Head of caudate nucleus (tissue), 42 donors: ENCODE measurements at regions not wholly inside any gene's neighbourhood (a gene's known extent, or its start where the extent isn't known, plus 50 kb on each side); places are given as distances from the start of the nearest gene placed in this dataset.
"Not testable (repeated sequence)": the region's sequence is repeated elsewhere in the genome, so short reads cannot be mapped to it uniquely, and the experiment has no call there.

Experiments used
- DNase-seq, 42 donors: peaks; one replicate each; pipeline versions ENCODE4 v3.0.0 to v3.0.0-alpha.2; 2020 to 2021; ENCODE audit warnings: mixed read lengths in 7 of 42
- intact Hi-C: fragments of 100-400 bp; cut with DNase I; formaldehyde crosslinking; loops from one replicate; pipeline ENCODE4 v1.15.0; 2022

DNA sequence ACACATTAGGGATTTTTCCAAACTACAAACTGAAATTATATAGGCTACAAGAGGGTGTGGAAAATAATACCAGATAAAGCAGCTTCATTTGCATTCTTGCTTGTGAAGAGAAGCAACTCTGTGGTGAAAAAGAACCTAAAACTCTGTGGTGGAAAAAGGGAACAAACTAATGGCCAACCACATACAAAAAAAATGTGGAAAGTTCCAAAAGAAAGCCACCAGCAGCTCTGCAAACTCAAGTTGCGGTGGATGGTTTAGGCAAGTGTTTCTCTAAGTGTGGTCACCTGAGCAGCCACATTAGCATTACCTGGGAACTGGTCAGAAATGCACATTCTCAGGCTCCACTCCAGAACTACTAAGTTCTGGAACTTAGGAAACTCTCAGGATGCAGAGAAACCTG lies 586.4 kb downstream of the ACTL7B start:
- DNase-seq = no peak
- intact Hi-C loops = no loop called here

DNA sequence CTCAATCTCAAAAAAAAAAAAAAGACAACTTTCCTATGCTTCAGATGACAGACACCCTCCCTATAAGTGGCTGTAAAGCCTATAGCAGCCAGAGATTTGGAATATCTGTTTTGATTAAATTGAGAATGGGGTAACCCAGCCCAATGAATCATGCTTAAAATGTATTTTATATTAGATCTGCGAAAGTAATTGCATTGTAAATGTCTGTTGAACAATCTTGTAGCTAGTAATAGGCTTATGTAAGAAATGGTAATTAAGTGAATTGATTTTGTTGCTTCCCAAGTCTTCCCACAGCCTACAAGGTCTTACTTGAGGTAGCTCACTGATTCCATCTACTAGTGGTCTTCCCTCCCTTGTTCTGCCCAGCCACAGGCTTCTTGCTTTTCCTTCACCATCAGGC lies 590.7 kb downstream of the ACTL7B start:
- intact Hi-C loops = no loop called here

DNA sequence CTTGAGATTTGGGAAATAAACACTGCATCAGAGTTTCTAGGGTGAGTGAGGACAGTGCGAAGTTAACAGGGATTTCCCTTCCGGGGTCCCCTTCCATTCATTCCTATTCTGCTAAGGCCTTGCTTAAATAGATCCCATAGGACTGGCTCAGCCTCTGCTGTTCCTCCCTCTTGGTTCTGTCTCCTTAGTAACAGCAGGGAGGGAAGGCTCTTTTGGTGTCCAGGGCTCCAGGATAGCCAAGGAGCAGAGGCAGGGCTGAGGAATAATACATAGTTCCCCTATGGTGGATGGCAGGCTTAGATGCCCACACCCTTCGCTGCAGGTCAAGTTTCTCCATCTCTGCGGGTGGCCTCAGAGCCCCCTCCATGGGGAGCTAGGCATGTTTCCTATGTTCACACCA lies 591.7 kb downstream of the ACTL7B start:
- DNase-seq = no peak
- intact Hi-C loops = no loop called here

More for the DNA sequence above, 590.7 kb downstream of the ACTL7B start:
- no peak for DNase-seq

DNA sequence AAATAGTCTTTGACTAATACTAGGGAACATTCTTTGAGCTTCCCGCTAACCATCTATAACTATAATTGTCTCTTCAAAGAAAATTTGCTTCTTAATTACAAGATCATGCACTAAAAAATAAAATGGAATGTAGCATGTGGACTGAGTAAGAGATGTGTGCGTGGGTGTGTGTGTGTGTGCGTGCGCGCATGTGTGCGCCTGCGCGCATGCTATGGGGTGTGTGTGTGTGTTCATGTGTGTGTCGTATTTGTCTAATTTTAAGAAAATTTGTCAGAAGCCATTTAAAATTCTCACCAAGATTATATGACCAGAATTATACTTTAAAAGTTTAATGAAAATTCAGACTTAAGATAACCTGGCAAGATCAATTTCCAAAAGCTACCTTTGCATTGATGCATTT lies 593.0 kb downstream of the ACTL7B start:
- DNase-seq = peak in 2 of 42 donors; percentile 12 to 20
- intact Hi-C loops = no loop called here

DNA sequence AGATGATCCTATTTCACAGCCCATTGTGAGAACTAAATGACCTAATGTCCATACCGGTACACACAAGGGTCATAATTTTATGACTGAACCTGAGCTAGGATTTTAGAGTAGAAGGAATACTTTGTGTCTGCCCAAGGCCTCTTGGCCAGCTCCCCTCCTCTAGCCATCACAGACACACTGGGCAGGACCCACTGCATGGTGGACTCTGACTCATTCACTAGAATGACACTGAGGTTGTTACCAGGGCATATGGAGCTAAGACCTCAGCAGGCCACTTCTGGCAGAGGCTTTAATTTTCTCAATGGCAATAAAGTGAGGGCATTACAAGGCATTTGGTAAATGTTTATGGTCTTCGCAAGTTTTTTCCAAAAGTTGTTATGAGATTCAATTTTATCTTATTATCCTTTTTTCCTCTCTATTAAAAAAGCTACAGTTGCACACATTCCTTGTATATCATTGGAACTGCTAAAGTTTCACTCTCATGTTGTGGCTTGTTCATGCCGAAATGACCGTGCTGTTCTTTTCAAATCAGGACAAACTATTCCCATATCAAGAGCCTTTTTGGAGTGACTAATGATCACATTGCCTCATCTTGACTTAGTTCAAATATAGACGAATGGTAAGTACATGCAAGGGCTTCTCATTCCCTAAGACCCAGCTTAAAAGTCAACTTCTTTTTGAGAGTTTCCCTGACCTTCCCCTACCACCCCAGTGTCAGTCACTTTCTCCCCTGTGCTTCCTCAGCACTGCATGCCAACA lies 595.7 kb downstream of the ACTL7B start:
- intact Hi-C loops = no loop called here

DNA sequence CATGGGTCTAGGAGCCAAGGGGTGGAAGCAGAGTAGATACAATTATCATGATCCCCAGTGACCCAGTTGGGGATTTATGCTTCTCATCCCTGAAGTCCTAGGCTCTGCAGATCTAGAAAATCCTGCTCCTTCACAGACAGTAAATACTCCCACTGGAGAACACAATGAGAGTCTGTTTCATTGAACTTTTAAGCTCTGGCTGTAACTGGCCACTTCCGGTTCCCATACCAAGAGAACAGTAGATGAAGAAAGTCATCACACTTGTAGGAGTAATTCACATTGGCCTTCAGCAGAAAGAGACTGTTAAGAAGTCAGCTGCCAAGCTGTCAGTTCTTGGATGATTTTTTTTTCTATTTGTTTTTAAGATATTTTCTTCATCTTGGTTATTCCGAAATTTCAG lies 597.1 kb downstream of the ACTL7B start:
- intact Hi-C loops = no loop called here
- DNase-seq = no peak

More for the DNA sequence above, 595.7 kb downstream of the ACTL7B start:
- DNase-seq = no peak

DNA sequence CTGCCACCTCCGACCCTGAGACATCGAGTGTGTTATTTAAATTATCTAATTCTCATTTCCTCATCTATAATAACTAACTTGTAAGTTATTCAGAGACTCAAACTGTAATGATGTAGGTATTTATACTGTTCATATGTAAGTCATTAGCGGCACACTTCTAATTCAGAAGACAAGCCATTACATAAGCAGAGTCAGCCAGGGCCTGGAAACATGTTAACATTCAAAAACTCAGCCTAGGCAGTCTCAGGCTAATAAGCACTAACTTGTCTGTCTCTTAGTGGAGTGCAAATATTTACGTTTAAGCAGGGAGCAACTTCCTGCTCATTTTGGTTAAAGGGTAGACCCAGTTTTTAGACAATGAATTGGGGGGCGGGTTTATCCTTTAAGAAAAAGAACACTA lies 598.4 kb downstream of the ACTL7B start:
- DNase-seq = no peak
- intact Hi-C loops = no loop called here

DNA sequence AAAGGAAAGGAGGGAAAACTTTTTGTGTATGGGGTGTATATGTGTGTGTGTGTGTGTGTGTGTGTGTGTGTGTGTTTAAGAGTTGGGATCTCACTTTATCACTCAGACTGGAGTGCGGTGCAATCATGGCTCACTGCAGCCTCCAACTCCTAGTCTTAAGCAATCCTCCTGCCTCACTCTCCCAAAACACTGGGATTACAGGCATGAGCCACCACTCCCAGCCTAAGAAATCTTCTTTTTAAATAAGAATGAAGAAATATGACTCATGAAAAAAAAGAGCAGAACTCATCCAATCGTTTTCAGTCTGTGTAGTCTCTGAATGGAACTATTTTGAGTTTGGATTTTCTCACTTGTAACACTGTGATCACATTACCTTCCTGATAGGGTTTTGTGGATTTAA lies 601.5 kb downstream of the ACTL7B start:
- intact Hi-C loops = no loop called here
- no peak for DNase-seq

DNA sequence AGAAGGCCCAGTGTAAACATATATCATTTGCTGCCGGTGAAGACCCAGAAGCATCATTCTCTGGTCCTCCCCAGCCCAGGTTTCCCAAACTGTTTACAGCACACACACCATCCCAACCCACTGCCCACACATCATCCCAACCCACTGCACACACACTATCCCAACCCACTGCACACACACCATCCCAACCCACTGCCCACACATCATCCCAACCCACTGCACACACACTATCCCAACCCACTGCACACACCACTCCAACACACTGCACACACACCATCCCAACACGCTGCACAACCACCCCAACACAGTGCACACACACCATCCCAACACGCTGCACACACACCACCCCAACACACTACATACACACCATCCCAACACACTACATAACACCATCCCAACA lies 608.4 kb downstream of the ACTL7B start:
- DNase-seq, intact Hi-C loops: not testable (repeated sequence)

DNA sequence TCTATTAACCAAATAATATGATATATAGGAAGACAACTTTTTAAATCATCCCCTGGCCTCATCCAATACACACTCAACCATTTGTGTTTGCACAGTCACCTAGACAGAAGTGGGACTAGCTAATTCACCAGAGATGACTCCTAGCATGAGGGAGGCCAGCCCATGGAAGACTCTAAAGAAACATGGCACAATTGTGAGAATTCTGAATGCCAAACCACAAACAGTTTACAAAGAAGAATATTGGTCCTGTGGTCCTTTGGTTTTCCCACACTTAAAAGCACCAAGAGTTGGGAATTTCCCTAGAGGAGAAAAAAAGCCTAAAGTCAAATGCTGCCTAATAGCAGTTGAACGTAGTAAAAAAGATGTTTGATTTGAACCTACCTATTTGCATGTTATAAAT lies 609.9 kb downstream of the ACTL7B start:
- intact Hi-C loops = no loop called here
- no peak for DNase-seq

DNA sequence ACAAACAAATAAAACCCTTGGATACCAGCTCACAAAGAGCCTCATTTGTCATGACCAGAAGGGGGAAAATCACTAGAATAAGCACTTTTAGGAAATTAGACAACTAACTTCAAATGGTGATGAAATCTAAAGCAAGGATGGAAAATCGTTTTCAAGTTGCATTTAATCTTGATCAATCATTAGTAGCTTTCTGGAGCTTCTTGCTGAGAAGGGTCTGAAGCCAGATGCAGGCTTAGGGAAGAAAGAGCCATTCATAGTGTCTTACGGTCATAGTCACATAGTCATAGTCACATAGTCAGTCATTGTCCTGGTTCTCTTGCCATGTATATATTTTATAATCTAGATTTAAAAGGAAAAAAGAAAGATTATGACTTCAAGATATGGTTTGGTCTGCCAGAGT lies 610.5 kb downstream of the ACTL7B start:
- intact Hi-C loops = no loop called here
- DNase-seq = peak in 3 of 42 donors; percentile 8 to 46 (median 19)

DNA sequence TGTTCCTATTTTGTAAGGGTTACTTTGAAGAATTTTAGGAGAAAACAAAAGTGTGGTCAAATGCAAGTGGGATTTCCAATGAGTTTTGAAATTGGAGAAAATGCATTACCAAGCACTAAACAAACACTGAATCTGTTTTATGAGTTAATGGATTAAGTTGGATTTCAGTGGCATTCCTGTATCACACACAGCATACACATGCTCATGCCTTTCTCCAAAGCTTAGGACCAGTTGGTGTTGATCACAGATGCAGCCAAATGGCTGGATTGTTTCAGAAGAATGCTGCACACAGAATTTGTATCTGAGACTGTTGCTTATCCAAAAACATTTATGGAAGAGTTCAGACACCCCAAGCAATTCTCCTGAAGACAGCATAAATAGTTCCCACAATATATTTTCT lies 611.1 kb downstream of the ACTL7B start:
- DNase-seq = peak in 1 of 42 donors; percentile 7
- intact Hi-C loops = no loop called here

DNA sequence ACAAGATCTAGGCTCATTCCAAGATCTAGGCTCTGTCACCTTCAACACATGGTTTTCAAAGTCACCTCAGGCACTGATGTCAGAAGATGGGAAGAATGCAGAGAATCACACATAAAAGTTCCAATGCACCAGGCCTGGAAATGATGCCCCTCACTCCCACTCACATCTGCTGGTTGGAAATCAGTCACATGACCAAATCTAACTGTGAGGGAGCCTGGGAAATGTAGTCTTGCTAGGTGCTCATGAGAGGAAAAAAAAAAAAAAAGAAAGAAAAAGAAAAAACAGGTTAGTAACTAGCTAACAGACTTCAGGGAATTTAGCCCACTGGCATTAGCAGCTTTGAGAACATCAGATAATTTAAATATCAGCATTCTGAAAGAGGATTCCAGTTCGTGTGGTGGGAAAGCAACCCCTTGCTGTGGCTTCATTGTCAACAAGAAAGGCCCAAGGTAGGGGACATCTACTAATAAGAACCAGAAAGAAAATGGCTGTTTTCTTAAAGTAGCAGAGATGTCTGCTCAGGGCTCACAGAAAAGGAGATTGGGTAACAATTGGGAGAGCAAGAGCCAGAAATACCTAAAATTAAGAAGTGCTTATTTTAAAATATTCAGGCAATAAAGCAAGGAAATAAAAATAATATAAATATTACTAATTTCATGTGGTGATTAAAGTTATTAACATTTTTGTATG lies 614.3 kb downstream of the ACTL7B start:
- DNase-seq = no peak
- intact Hi-C loops = no loop called here

DNA sequence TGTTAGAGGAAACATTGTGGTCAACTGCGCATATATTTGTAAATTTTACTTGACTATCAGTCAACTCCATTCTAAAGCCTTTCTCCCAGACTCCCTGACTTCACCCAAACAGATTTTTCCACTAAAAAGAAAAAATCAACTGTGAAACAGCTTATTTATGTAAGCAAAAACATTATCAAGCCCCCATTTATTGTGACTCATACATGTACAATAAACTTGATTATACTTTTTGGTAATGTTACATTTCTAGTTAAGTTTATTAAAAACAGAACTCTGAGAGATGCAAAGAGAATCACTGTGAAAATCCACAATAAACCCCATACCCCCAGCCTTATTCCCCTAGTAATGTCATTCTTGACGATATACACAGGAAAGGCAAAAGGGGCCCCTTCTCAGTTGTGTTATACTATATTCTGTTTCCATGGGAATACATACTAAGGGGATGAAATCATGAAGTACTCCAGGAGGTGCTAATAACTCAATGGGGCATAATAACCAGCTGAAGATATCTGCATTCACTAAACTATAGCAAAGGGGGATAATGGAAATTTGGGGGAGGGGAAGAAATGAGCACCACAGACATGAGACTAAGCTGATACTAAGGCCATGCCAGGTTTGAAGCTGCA lies 616.0 kb downstream of the ACTL7B start:
- no peak for DNase-seq
- intact Hi-C loops = no loop called here

DNA sequence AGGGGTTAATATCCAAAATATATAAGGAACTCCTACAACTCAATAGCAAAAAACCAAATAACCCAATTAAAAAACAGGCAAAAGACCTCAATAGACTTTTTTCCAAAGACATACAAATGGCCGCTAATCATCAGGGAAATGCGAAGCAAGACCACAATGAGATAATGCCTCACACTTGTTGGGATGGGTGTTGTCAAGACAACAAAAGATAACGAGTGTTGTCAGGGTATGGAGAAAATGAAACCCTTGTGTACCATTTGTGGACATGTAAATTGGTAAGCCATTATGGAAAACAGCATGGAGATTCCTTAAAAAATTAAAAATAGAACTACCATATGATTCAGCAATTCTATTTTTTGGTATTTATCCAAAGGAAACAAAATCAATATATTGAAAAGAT lies 620.2 kb downstream of the ACTL7B start:
- intact Hi-C loops = no loop called here
- DNase-seq = no peak

DNA sequence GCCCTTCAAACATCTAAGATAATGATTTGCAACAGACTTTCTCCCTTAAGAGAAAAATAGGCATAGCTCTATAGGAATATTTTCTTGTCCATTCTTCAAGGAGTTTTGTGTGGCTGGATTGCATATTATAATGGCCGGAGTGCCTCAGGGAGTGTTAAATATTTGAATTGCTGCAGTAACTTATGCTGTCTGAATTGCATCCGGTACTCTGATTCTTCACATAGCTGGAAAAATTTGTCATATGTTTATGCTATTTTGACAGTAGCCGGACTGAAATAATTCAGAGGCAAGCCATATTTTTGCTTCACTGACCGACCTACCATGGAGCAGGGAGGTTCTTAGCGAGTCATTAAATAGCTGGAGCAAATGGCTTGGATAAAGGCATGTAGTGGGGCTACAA lies 621.0 kb downstream of the ACTL7B start:
- intact Hi-C loops = no loop called here
- DNase-seq = no peak

DNA sequence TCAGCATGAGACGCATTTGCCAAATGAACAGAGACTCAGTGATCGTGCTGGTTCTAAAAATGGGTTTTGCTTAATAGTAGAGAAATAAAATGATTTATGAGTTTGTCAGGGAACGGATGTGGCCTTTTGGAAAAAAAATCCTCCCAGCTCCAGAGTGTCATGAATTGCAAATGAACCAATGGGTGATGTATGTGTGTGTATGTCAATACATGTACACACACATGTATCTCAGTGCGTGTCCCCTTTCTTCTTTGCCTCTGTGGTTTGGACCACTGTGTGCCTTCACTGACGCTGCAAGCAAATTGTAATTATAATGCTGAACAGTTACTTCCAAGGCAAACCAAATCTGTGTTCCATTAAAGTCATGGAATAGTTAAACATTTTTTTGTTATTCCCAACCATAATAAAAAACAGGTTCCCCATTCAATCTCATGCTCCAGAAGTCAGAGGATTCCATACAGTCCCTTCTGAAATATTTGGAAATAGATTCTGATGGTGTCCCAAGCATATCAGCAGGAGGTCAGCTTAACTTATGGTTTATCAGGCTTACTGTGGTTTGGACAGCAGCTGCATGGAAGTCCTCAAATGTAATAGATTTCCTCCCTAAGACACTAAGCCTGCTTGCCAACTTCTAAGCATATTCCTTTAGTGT lies 630.5 kb downstream of the ACTL7B start:
- intact Hi-C loops = no loop called here
- DNase-seq = no peak

DNA sequence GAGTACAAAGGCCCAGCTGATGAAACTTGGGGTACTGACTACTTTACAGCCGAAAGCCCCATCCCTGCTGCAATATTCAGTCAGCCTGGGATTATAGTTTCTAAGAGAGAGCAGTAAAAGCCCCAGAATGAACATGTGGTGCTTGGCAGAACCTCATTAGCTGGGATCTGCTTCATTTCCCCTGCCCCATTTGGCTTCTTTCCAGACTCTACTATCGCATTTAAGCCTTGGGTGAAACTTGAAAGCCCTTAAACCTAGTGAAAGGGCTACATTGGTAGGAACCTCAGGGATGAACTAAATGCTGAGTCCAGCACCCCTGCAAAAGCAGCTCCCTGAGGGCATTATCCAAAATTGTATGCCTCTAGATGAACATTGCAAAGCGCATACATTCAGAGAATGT lies 631.1 kb downstream of the ACTL7B start:
- intact Hi-C loops = no loop called here
- DNase-seq = no peak

DNA sequence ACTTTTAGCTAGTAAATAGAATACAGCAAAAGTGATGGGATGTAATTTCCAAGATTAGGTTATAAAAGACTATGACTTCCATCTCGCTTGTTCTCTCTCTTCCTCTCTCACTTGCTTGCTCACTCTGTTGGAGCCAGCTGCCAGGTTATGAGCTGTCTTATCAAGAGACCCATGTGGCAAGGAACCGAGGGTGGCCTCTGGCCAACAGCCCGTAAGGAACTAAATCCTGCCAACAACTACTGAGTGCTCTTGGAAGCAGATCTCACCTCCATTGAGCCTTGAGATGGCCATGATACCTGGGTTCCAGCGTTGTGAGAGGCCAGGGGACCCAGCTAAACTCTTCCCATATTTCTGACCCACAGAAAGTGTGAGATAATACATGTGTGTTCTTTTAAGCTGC lies 636.1 kb downstream of the ACTL7B start:
- no peak for DNase-seq
- intact Hi-C loops = no loop called here
